Effector CD8-positive, alpha-beta T cell (primary cell): ENCODE measurements at regions not wholly inside any gene's neighbourhood (a gene's known extent, or its start where the extent isn't known, plus 50 kb on each side); places are given as distances from the start of the nearest gene placed in this dataset.

Experiments used
- DNase-seq: peaks from one replicate; lab custom pipeline; 2025; lab: John Stamatoyannopoulos, UW

GRCh38 chr12:127295630-127296029, 971.3 kb upstream of the TMEM132C start:
- DNase-seq = no peak

- no peak for DNase-seq
These were observed 970.4 kb upstream of the TMEM132C start for GRCh38 chr12:127296591-127296990.

GRCh38 chr12:127297327-127297726, 969.6 kb upstream of the TMEM132C start:
- no peak for DNase-seq

GRCh38 chr12:127300075-127300474, 966.9 kb upstream of the TMEM132C start:
- DNase-seq = no peak

GRCh38 chr12:127300753-127301152, 966.2 kb upstream of the TMEM132C start:
- DNase-seq = no peak

- no peak for DNase-seq
These were observed 965.1 kb upstream of the TMEM132C start for GRCh38 chr12:127301876-127302275.

GRCh38 chr12:127304751-127305725, 961.9 kb upstream of the TMEM132C start:
- no peak for DNase-seq

- DNase-seq = no peak
These were observed 960.3 kb upstream of the TMEM132C start for GRCh38 chr12:127306604-127307215.

- no peak for DNase-seq
These were observed 959.4 kb upstream of the TMEM132C start for GRCh38 chr12:127307528-127307927.

GRCh38 chr12:127308148-127308547, 958.8 kb upstream of the TMEM132C start:
- no peak for DNase-seq

- DNase-seq = no peak
These were observed 956.4 kb upstream of the TMEM132C start for GRCh38 chr12:127310548-127310947.

GRCh38 chr12:127311720-127312364, 955.1 kb upstream of the TMEM132C start:
- no peak for DNase-seq

- no peak for DNase-seq
These were observed 942.3 kb upstream of the TMEM132C start for GRCh38 chr12:127324681-127325080.

- DNase-seq = no peak
These were observed 939.0 kb upstream of the TMEM132C start for GRCh38 chr12:127327986-127328385.

GRCh38 chr12:127328867-127329266, 938.1 kb upstream of the TMEM132C start:
- DNase-seq = no peak

- DNase-seq = no peak
These were observed 932.6 kb upstream of the TMEM132C start for GRCh38 chr12:127334365-127334764.

- DNase-seq = no peak
These were observed 931.9 kb upstream of the TMEM132C start for GRCh38 chr12:127334912-127335644.

GRCh38 chr12:127336416-127336815, 930.6 kb upstream of the TMEM132C start:
- no peak for DNase-seq

- DNase-seq = no peak
These were observed 927.9 kb upstream of the TMEM132C start for GRCh38 chr12:127339065-127339464.

- DNase-seq = no peak
These were observed 926.6 kb upstream of the TMEM132C start for GRCh38 chr12:127340381-127340780.

- no peak for DNase-seq
These were observed 924.1 kb upstream of the TMEM132C start for GRCh38 chr12:127342861-127343260.

GRCh38 chr12:127343940-127344339, 923.0 kb upstream of the TMEM132C start:
- no peak for DNase-seq
